H9 (cell line): ENCODE measurements at regions not wholly inside any gene's neighbourhood (a gene's known extent, or its start where the extent isn't known, plus 50 kb on each side); places are given as distances from the start of the nearest gene placed in this dataset.

ENCODE experiments used
- DNase-seq: peaks from one replicate; pipeline ENCODE4 v3.0.0-alpha.2; 2017
- H2AFZ ChIP-seq: one replicate; pipeline ENCODE4 v1.6.1; 2013; ENCODE audit warnings: mild to moderate bottlenecking, low read length, control low read depth, moderate library complexity
- H2AK5ac ChIP-seq: 2 replicates; pipeline ENCODE4 v1.6.1; 2013; ENCODE audit warnings: low read length, control low read depth, mixed read lengths; ENCODE audit not compliant: insufficient read length
- H2BK120ac ChIP-seq: one replicate; pipeline ENCODE4 v1.6.1; 2013; ENCODE audit warnings: low read depth, mild to moderate bottlenecking, low read length, control low read depth, inconsistent platforms; ENCODE audit not compliant: poor library complexity, severe bottlenecking
- H2BK12ac ChIP-seq: 2 replicates; pipeline ENCODE4 v1.6.1; 2013; ENCODE audit warnings: low read length, control low read depth, mixed read lengths, low read depth; ENCODE audit not compliant: insufficient read length
- H2BK15ac ChIP-seq: 2 replicates; pipeline ENCODE4 v1.6.1; 2013; ENCODE audit warnings: low read depth, low read length, control low read depth
- H2BK20ac ChIP-seq: one replicate; pipeline ENCODE4 v1.6.1; 2013; ENCODE audit warnings: low read depth, mild to moderate bottlenecking, low read length, control low read depth, inconsistent platforms; ENCODE audit not compliant: poor library complexity, severe bottlenecking
- H2BK5ac ChIP-seq: 2 replicates; pipeline ENCODE4 v1.6.1; 2013; ENCODE audit warnings: low read length, control low read depth, mixed read lengths; ENCODE audit not compliant: insufficient read length
- H3K14ac ChIP-seq: 2 replicates; pipeline ENCODE4 v1.6.1; 2013; ENCODE audit warnings: low read length, control low read depth; ENCODE audit not compliant: insufficient read depth
- H3K18ac ChIP-seq: 2 replicates; pipeline ENCODE4 v1.6.1; 2013; ENCODE audit warnings: low read depth, mild to moderate bottlenecking, mixed read lengths, low read length, control low read depth; ENCODE audit not compliant: insufficient read length
- H3K23ac ChIP-seq: 2 replicates; pipeline ENCODE4 v1.6.1; 2013; ENCODE audit warnings: low read length, control low read depth, mixed read lengths, low read depth; ENCODE audit not compliant: insufficient read length
- H3K23me2 ChIP-seq: 2 replicates; pipeline ENCODE4 v1.6.1; 2013; ENCODE audit warnings: low read depth, mild to moderate bottlenecking, mixed read lengths, low read length, control low read depth; ENCODE audit not compliant: insufficient read length, poor library complexity, severe bottlenecking
- H3K27ac ChIP-seq: 2 replicates; pipeline ENCODE4 v1.5.1; 2013; ENCODE audit warnings: low read length, control low read depth, mixed read lengths, low read depth; ENCODE audit not compliant: insufficient read length
- H3K27me3 ChIP-seq: 2 replicates; pipeline ENCODE4 v1.6.1; 2013; ENCODE audit warnings: low read length, control low read depth, inconsistent platforms; ENCODE audit not compliant: insufficient read depth
- H3K4ac ChIP-seq: 2 replicates; pipeline ENCODE4 v1.6.1; 2013; ENCODE audit warnings: low read depth, mild to moderate bottlenecking, control low read depth, inconsistent platforms, low read length, moderate library complexity
- H3K4me1 ChIP-seq: 2 replicates; pipeline ENCODE4 v1.6.1; 2013; ENCODE audit warnings: low read length, control low read depth, inconsistent platforms; ENCODE audit not compliant: insufficient read depth
- H3K4me2 ChIP-seq: 2 replicates; pipeline ENCODE4 v1.6.1; 2013; ENCODE audit warnings: low read length, control low read depth, mixed read lengths; ENCODE audit not compliant: insufficient read length, insufficient read depth
- H3K56ac ChIP-seq: 2 replicates; pipeline ENCODE4 v1.6.1; 2013; ENCODE audit warnings: low read depth, mild to moderate bottlenecking, mixed read lengths, low read length, control low read depth; ENCODE audit not compliant: insufficient read length
- H3K79me1 ChIP-seq: 2 replicates; pipeline ENCODE4 v1.6.1; 2013; ENCODE audit warnings: low read depth, mild to moderate bottlenecking, moderate library complexity, low read length, control low read depth, inconsistent platforms; ENCODE audit not compliant: insufficient read depth, poor library complexity, severe bottlenecking
- H3K79me2 ChIP-seq: 2 replicates; pipeline ENCODE4 v1.6.1; 2013; ENCODE audit warnings: low read length, control low read depth, inconsistent platforms; ENCODE audit not compliant: insufficient read depth
- H3K9ac ChIP-seq: 2 replicates; pipeline ENCODE4 v1.6.1; 2013; ENCODE audit warnings: low read length, control low read depth, mixed read lengths; ENCODE audit not compliant: insufficient read length; ENCODE audit errors: extremely low read depth
- H3K9me3 ChIP-seq: one replicate; pipeline ENCODE4 v1.6.1; 2013; ENCODE audit warnings: low read depth, low read length, inconsistent platforms; ENCODE audit not compliant: control insufficient read depth
- H3T11ph ChIP-seq: one replicate; pipeline ENCODE4 v1.6.1; 2013; ENCODE audit warnings: mild to moderate bottlenecking, low read length, control low read depth, inconsistent platforms
- H4K20me1 ChIP-seq: one replicate; pipeline ENCODE4 v1.6.1; 2013; ENCODE audit not compliant: control insufficient read depth, insufficient read length, insufficient read depth
- H4K5ac ChIP-seq: 2 replicates; pipeline ENCODE4 v1.6.1; 2013; ENCODE audit warnings: low read depth, mild to moderate bottlenecking, mixed read lengths, low read length, control low read depth; ENCODE audit not compliant: insufficient read length
- H4K8ac ChIP-seq: replicated peaks from 2 replicates; pipeline ENCODE4 v1.6.1; 2013; ENCODE audit warnings: low read length, control low read depth, mixed read lengths, low read depth; ENCODE audit not compliant: insufficient read length
- H4K91ac ChIP-seq: 2 replicates; pipeline ENCODE4 v1.6.1; 2013; ENCODE audit warnings: low read depth, mild to moderate bottlenecking, moderate library complexity, mixed read lengths, low read length, control low read depth; ENCODE audit not compliant: insufficient read length
- H3K27ac Mint-ChIP-seq, 3 experiments: 2 replicates in 2 of 3; 3 replicates in 1 of 3; pipeline ENCODE4 v1.8.0; 2020 to 2021; ENCODE audit warnings: mixed read lengths in 3 of 3, mild to moderate bottlenecking in 1 of 3, moderate library complexity in 1 of 3
- H3K27me3 Mint-ChIP-seq: 2 replicates; pipeline ENCODE4 v1.8.0; 2021; ENCODE audit warnings: low read depth, mild to moderate bottlenecking, moderate library complexity, mixed read lengths
- H3K36me3 Mint-ChIP-seq, 3 experiments: 2 replicates in 2 of 3; 3 replicates in 1 of 3; pipeline ENCODE4 v1.8.0; 2020 to 2021; ENCODE audit warnings: low read depth in 3 of 3, mixed read lengths in 3 of 3; ENCODE audit not compliant: insufficient read depth in 1 of 3
- H3K4me1 Mint-ChIP-seq, 2 experiments: 2 replicates each; pipeline ENCODE4 v1.8.0; 2020; ENCODE audit warnings: mixed read lengths in 2 of 2
- H3K4me3 Mint-ChIP-seq, 2 experiments: 2 replicates in 1 of 2; 3 replicates in 1 of 2; pipeline ENCODE4 v1.8.0; 2020 to 2021; ENCODE audit warnings: mild to moderate bottlenecking in 2 of 2, mixed read lengths in 2 of 2, moderate library complexity in 1 of 2
- H3K9me3 Mint-ChIP-seq, 2 experiments: 2 replicates in 1 of 2; 3 replicates in 1 of 2; pipeline ENCODE4 v1.8.0; 2020; ENCODE audit warnings: mild to moderate bottlenecking in 2 of 2, mixed read lengths in 2 of 2, moderate library complexity in 1 of 2
- CTCF ChIP-seq: fragments of 200-600 bp; sonication (generic); conservative IDR thresholded peaks from 3 replicates; pipeline ENCODE4 v1.8.0; 2021; ENCODE audit warnings: antibody characterized with exemption, mild to moderate bottlenecking
- WGBS: extraction: QIAGEN DNeasy Blood & Tissue Kit; methylation state at CpG from one replicate; pipeline ENCODE4 v1.1.7; 2013; ENCODE audit warnings: missing lambda C conversion rate, low lambda C conversion rate, mixed read lengths; ENCODE audit not compliant: insufficient read length; ENCODE audit errors: extremely low coverage; 5-methylcytosine and 5-hydroxymethylcytosine counted together

DNA sequence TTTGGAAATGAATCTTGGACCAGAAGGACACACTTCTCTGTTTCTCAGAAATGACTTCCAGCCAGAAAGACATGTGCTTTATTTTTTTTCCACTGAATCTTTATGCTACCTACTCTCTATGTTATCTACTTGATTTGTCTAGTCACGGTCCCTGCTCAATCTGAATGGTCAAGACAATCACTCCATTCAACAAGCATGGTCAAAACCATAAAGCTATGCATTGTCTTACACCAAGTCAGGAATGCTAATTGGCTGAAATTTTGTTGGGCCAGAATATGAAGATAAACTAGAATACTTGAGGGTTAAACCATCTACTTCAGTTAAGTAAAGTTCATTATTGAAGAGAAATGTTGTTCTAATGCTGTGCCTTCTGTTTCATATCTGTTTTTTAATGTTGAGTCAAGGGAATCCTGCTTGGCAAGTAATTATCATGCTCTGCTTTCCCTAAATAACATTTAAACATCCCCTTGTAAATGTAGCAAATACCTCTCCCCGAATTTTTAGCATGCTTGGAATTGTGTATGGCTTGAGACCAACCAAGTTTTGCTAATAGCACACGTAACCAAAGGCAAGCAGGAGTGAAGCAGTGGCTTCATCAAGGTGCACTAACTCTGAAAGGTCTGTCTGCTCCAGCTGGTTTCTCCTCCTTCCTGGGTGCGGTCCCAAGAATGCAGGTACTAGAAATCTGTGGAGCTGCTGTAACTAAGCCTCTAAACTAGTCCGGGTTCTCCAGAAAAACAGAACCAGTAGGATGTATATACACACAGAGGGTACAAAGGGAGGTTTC is 190.3 kb upstream of the CDYL start:
- Histone ChIP-seq H4K20me1 (no peaks in the 10 kb centered on the region), H2BK120ac (no peak overlapping the region), H2BK20ac (no peak overlapping the region), H4K91ac (no peak overlapping the region), H2BK12ac (no peak overlapping the region), H3K4ac (no peak overlapping the region), H4K5ac (no peak overlapping the region), H3K9me3 (no peaks in the 10 kb centered on the region), H3K27ac (no peak overlapping the region), H3K14ac (no peak overlapping the region), H2AFZ (no peak overlapping the region), H3K27me3 (no peaks in the 10 kb centered on the region), H3K23ac (no peak overlapping the region), H3T11ph (no peak overlapping the region), H3K79me2 (no peaks in the 10 kb centered on the region), H3K9ac (no peak overlapping the region), H3K4me2 (no peak overlapping the region), H3K4me1 (no peaks in the 10 kb centered on the region), H3K56ac (no peak overlapping the region), H2BK15ac (no peak overlapping the region), H3K23me2 (no peaks in the 10 kb centered on the region), H3K79me1 (no peaks in the 10 kb centered on the region), H3K18ac (no peak overlapping the region), H2BK5ac (no peak overlapping the region), H4K8ac (no peak overlapping the region), H2AK5ac (no peak overlapping the region)
- no peak for TF ChIP-seq CTCF
- Mint-ChIP-seq H3K4me3 (no peak overlapping the region), H3K36me3 (no peaks in the 10 kb centered on the region; a peak in 1 of 7 replicates), H3K27me3 (peaks cover 5% of the 10 kb centered on the region), H3K4me1 (peaks cover 0 to 6% of the 10 kb centered on the region in 2 experiments; a peak in 1 of 4 replicates), H3K9me3 (no peaks in the 10 kb centered on the region), H3K27ac (no peak overlapping the region)
- no CpG with 5 or more reads among the region's 5 CpGs for WGBS
- DNase-seq: no peak
